ENCODE measurements at regions not wholly inside any gene's neighbourhood (a gene's known extent, or its start where the extent isn't known, plus 50 kb on each side); places are given as distances from the start of the nearest gene placed in this dataset.
"Not testable (repeated sequence)": the region's sequence is repeated elsewhere in the genome, so short reads cannot be mapped to it uniquely, and the experiment has no call there.

- CTCF ChIA-PET = interaction anchor here (0.6 to 5.8 kb wide), 77 partner anchors 10 to 851 kb away, joined by 3 to 88 read pairs (median 5); partner anchors contain the start of genes ELP4 and IMMP1L
Measured at GRCh38 chr11:31958076-31958735, 132.7 kb upstream of the RCN1 start.

DNA sequence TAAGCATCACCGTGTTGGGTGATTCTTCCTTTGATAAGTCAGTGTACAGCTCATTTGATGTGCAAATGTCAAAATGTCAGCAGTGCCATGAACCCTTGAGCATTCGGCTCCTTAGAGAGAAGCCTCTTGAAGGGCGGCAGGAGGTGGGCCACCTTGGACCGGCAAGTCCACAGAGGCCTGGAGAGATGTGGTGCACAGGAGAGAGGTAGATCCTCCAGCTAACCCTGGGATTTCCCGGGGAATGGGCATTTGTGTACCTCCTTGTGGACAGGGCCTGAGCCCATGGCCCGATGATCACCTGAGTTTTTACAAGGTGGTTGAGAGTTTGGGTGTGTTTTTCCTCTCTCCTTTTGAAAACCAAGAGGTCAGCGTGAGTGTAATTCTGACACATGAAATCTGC lies 133.2 kb upstream of the RCN1 start:
- no peak for DNase-seq (ENCODE audit: extremely low spot score)
- POLR2A ChIA-PET = no interaction called here
- TF ChIP-seq, protein P1, sequence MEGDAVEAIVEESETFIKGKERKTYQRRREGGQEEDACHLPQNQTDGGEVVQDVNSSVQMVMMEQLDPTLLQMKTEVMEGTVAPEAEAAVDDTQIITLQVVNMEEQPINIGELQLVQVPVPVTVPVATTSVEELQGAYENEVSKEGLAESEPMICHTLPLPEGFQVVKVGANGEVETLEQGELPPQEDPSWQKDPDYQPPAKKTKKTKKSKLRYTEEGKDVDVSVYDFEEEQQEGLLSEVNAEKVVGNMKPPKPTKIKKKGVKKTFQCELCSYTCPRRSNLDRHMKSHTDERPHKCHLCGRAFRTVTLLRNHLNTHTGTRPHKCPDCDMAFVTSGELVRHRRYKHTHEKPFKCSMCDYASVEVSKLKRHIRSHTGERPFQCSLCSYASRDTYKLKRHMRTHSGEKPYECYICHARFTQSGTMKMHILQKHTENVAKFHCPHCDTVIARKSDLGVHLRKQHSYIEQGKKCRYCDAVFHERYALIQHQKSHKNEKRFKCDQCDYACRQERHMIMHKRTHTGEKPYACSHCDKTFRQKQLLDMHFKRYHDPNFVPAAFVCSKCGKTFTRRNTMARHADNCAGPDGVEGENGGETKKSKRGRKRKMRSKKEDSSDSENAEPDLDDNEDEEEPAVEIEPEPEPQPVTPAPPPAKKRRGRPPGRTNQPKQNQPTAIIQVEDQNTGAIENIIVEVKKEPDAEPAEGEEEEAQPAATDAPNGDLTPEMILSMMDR (IDR thresholded peaks at IDR 0.05; ENCODE audit: control extremely low read depth, extremely low read depth, low read depth, missing control alignments) = no peak
- CTCF ChIA-PET = interaction anchor here (0.8 to 5.8 kb wide), 61 partner anchors 11 to 850 kb away, joined by 3 to 88 read pairs (median 6); no protein-coding TSS in a partner anchor

More at GRCh38 chr11:31958076-31958735, 132.7 kb upstream of the RCN1 start:
- TF ChIP-seq, protein P1 (IDR thresholded peaks at IDR 0.05; ENCODE audit: control extremely low read depth, extremely low read depth, low read depth, missing control alignments) = peak; percentile 89
- peak; percentile 77 for DNase-seq (ENCODE audit: extremely low spot score)
- POLR2A ChIA-PET = no interaction called here

- TF ChIP-seq, protein P1 (IDR thresholded peaks at IDR 0.05; ENCODE audit: control extremely low read depth, extremely low read depth, low read depth, missing control alignments) = no peak
- no peak for DNase-seq (ENCODE audit: extremely low spot score)
- POLR2A ChIA-PET = no interaction called here
- CTCF ChIA-PET = interaction anchor here (1.5 to 5.8 kb wide), 13 partner anchors 10 to 849 kb away, joined by 4 to 88 read pairs (median 14); no protein-coding TSS in a partner anchor
Measured at GRCh38 chr11:31956310-31956709, 134.6 kb upstream of the RCN1 start.

GRCh38 chr11:31955838-31956237 lies 135.0 kb upstream of the RCN1 start:
- TF ChIP-seq, protein P1 (IDR thresholded peaks at IDR 0.05; ENCODE audit: control extremely low read depth, extremely low read depth, low read depth, missing control alignments) = no peak
- CTCF ChIA-PET = interaction anchor here (1.5 to 5.8 kb wide), 6 partner anchors 9 to 849 kb away, joined by 5 to 88 read pairs (median 16); no protein-coding TSS in a partner anchor
- no peak for DNase-seq (ENCODE audit: extremely low spot score)
- POLR2A ChIA-PET = no interaction called here

- no peak for DNase-seq (ENCODE audit: extremely low spot score)
- TF ChIP-seq, protein P1 (IDR thresholded peaks at IDR 0.05; ENCODE audit: control extremely low read depth, extremely low read depth, low read depth, missing control alignments) = no peak
- POLR2A ChIA-PET = no interaction called here
- CTCF ChIA-PET = interaction anchor here (1.2 kb wide), 1 partner anchor 190 kb away, joined by 4 read pairs; no protein-coding TSS in a partner anchor
Measured at GRCh38 chr11:31953803-31954327, 137.0 kb upstream of the RCN1 start.

DNA sequence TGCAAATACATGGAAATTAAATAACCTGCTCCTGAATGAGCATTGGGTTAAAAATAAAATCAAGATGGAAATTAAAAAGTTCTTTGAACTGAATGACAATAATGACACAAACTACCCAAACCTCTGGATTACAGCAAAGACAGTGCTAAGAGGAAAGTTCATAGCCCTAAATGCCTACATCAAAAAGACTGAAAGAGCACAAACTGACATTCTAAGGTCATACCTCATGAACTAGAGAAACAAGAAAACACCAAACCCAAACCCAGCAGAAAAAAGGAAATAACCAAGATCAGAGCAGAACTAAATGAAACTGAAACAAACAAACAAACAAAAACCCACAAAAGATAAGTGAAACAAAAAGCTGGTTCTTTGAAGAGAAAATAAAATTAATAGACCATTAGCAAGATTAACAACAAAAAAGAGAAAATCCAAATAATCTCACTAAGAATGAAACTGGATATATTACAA lies 138.6 kb upstream of the PAX6 start:
- DNase-seq (ENCODE audit: extremely low spot score); POLR2A ChIA-PET: not testable (repeated sequence)
- CTCF ChIA-PET = interaction anchor here (0.9 to 8.9 kb wide), 2 partner anchors 8 to 227 kb away, joined by 3 to 88 read pairs; no protein-coding TSS in a partner anchor

- no peak for DNase-seq (ENCODE audit: extremely low spot score)
- TF ChIP-seq, protein P1 (IDR thresholded peaks at IDR 0.05; ENCODE audit: control extremely low read depth, extremely low read depth, low read depth, missing control alignments) = no peak
- ChIA-PET POLR2A (no interaction called here), CTCF (interaction anchor here (8.9 kb wide), 1 partner anchor 11 kb away, joined by 88 read pairs; no protein-coding TSS in a partner anchor)
Measured at GRCh38 chr11:31947051-31947450, 135.9 kb upstream of the PAX6 start.
